ENCODE measurements at regions not wholly inside any gene's neighbourhood (a gene's known extent, or its start where the extent isn't known, plus 50 kb on each side); places are given as distances from the start of the nearest gene placed in this dataset.

DNA sequence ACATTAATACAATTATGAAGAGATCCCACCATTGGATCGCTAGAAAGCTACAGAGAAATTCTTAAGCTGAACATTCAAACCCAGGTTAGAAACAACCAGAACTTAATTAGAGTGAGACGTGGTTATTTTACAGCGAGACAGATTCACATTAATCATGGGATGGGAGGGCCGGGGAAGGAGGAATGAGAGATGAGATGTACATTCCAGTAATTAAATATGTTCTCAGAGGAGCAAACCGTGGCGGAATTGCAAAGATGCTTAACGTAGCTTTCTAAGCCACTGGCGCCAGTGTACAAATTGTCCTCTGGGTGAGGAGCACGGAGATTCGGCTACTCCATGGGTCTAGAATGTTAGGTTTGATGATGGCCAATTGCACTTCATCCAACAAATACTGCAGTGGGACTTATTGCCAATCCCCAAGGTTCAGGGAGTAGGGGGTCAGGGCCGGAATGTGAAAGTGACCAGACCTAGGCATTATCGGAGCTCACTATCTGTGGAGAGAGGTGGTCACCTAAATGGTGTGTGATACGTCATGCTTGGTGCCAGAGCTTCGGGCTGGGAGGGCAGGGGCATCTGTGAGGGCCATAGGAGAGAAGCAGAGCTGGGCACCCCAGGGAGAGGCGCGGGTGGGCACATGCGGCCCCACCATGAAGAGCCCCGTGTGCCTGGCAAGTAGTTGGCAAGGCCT lies 114.7 kb downstream of the EDN3 start:
- Histone ChIP-seq H3K27me3 (ENCODE audit: insufficient read depth, low read length) (no peaks in the 10 kb centered on the region), H3K36me3 (ENCODE audit: insufficient read depth, low read length) (no peaks in the 10 kb centered on the region), H3K9me3 (ENCODE audit: insufficient read depth, low read depth, low read length) (no peaks in the 10 kb centered on the region), H3K9ac (ENCODE audit: low read depth, low read length) (no peak overlapping the region), H3K4me3 (ENCODE audit: low read length) (no peak overlapping the region), H3K27ac (ENCODE audit: low read depth, low read length) (no peak overlapping the region), H3K4me1 (ENCODE audit: insufficient read depth, low read length) (peaks cover 10% of the 10 kb centered on the region; the same call in 1 of the 2 replicates)
- 97% methylated on average over 18 of the region's 18 CpGs for WGBS

DNA sequence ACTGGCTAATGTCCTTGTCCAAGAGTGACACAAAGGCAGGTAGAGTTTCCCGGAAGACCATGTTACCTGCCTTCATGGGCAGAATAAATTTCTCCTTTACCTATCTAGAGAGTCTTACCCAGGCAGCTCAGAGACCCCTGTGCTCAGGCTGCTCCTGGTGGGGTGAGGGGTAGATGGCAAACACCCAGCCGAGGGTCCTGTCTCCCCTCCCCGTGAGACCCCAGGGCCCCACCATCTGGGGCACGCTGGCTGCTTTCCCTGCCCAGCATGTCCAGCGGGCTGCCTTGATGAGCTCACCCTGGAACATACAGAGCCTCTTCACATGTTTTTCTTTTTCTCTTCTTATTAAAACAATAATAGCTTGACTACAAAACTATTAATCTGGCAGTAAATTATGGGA lies 116.5 kb downstream of the EDN3 start:
- Histone ChIP-seq H3K27me3 (ENCODE audit: insufficient read depth, low read length) (no peaks in the 10 kb centered on the region), H3K9me3 (ENCODE audit: insufficient read depth, low read depth, low read length) (no peaks in the 10 kb centered on the region), H3K4me1 (ENCODE audit: insufficient read depth, low read length) (peaks cover 10% of the 10 kb centered on the region; the same call in 1 of the 2 replicates), H3K27ac (ENCODE audit: low read depth, low read length) (no peak overlapping the region), H3K36me3 (ENCODE audit: insufficient read depth, low read length) (no peaks in the 10 kb centered on the region), H3K4me3 (ENCODE audit: low read length) (no peak overlapping the region), H3K9ac (ENCODE audit: low read depth, low read length) (no peak overlapping the region)
- 92% methylated on average over 5 of the region's 5 CpGs for WGBS

DNA sequence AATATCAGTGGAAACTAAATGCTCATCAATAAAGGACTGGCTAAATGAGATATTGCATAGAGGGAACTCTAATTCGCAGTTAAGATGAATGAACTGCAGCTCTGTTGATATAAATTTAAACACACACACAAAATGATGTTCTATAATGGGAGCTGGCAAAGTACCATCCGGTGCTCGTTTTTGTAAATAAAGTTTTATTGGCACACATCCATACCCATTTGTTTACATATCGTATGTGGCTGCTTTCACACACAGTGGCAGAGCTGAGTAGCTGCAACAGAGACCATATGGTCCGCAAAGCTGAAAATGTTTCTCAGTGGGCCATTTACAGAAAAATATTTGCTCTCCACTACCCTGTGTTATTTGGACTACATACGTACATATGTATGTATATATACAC lies 120.7 kb downstream of the EDN3 start:
- Histone ChIP-seq H3K9me3 (ENCODE audit: insufficient read depth, low read depth, low read length) (no peaks in the 10 kb centered on the region), H3K27me3 (ENCODE audit: insufficient read depth, low read length) (no peaks in the 10 kb centered on the region), H3K27ac (ENCODE audit: low read depth, low read length) (no peak overlapping the region), H3K9ac (ENCODE audit: low read depth, low read length) (no peak overlapping the region), H3K4me3 (ENCODE audit: low read length) (no peak overlapping the region), H3K4me1 (ENCODE audit: insufficient read depth, low read length) (no peaks in the 10 kb centered on the region), H3K36me3 (ENCODE audit: insufficient read depth, low read length) (no peaks in the 10 kb centered on the region)
- 94% methylated on average over 4 of the region's 6 CpGs for WGBS

DNA sequence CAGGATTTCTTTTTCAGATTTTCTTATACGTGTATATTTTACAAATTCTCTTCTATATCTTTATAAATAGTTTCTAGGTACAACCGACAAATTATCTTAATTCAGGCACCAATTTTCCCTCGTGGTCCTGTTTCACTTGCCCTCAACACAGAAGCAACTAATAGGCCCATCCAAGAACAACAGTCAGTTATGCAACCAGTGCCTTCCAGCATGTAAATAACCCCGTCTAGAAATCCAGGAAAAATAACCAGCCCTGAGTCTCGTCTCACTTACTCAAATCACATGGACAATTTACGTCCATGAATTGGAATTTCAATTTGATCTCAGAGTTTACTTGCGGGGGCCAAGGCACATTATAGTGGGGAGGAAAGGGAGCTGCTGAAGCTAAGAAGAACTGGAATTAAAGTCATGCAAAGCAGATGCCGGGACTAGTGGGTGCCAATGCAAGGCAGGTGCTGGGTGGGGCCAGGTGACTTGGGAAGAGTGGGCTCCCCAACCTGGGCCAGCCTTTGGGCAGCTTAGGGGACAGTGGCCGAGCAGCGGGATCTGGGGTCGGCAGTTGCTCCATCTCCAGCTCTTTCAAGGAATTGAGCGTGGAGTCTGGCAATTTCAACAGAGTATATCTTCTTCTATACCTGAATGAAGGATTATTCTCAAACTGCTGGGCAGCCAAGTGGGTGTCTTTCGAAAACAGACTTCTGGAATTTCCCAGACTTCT lies 121.7 kb downstream of the EDN3 start:
- Histone ChIP-seq H3K9ac (ENCODE audit: low read depth, low read length) (no peak overlapping the region), H3K9me3 (ENCODE audit: insufficient read depth, low read depth, low read length) (no peaks in the 10 kb centered on the region), H3K4me1 (ENCODE audit: insufficient read depth, low read length) (no peaks in the 10 kb centered on the region), H3K27ac (ENCODE audit: low read depth, low read length) (no peak overlapping the region), H3K36me3 (ENCODE audit: insufficient read depth, low read length) (no peaks in the 10 kb centered on the region), H3K4me3 (ENCODE audit: low read length) (no peak overlapping the region), H3K27me3 (ENCODE audit: insufficient read depth, low read length) (no peaks in the 10 kb centered on the region)
- WGBS, result 93% methylated on average over 12 of the region's 13 CpGs

DNA sequence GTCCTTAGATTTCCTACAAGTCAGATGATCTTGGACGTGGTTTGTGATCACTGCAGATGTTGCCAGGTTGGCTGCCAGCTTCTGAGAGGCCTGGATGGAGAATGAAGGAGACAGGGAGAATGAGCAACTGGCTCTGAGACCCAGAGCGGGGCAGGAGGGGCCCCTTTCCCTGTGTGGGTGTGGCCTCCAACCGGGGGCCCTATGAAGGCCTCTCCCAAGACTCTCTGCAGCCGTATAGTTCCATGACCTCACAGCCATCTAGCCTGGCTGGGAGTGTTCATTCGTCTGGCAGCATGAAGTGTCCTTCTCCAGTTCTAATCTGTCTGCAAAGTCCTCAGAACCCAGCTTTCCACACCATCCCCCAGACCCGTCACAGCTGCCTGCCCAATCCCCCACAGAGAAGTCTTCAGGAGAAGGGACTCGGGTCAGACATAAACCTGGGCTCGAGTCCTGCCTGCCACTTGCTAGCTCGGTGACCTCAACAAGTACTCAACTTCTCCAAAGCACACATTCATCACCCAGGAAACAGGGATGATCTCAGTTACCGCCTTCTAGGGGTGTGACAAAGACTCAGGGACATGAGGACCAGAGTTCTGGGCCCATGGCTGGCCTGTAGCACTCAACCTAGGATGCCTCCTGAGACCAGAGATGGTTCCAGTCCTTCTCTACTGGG lies 122.6 kb downstream of the EDN3 start:
- H3K36me3 ChIP-seq (ENCODE audit: insufficient read depth, low read length), result no peaks in the 10 kb centered on the region
- no peaks in the 10 kb centered on the region for H3K9me3 ChIP-seq (ENCODE audit: insufficient read depth, low read depth, low read length)
- H3K9ac ChIP-seq (ENCODE audit: low read depth, low read length), result no peak overlapping the region
- H3K4me1 ChIP-seq (ENCODE audit: insufficient read depth, low read length), result no peaks in the 10 kb centered on the region
- no peaks in the 10 kb centered on the region for H3K27me3 ChIP-seq (ENCODE audit: insufficient read depth, low read length)
- WGBS, result 90% methylated on average over 10 of the region's 10 CpGs
- no peak overlapping the region for H3K27ac ChIP-seq (ENCODE audit: low read depth, low read length)
- no peak overlapping the region for H3K4me3 ChIP-seq (ENCODE audit: low read length)

DNA sequence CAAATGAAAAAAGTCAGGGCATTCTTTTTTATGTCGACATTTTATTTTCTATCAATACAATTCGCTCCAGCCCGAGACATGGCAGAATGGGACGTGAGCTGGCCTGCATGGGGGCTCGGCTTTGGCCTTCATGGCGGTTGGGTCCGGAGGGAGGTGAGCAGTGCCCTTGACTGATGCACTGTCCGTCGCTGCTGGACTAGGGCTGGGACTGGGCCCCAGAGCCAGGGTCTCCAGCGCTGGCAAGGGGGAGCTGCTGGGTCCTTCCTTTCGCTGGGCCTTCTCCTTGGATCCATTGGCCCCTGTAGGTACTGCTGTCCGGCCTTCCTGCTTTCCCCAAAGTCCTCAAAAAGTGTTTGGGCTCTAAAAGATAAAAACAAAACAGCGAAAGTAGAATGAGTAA lies 124.6 kb downstream of the EDN3 start:
- no peaks in the 10 kb centered on the region for H3K4me1 ChIP-seq (ENCODE audit: insufficient read depth, low read length)
- no peaks in the 10 kb centered on the region for H3K27me3 ChIP-seq (ENCODE audit: insufficient read depth, low read length)
- no peak overlapping the region for H3K4me3 ChIP-seq (ENCODE audit: low read length)
- WGBS, result 93% methylated on average over 13 of the region's 13 CpGs
- H3K27ac ChIP-seq (ENCODE audit: low read depth, low read length), result no peak overlapping the region
- H3K9me3 ChIP-seq (ENCODE audit: insufficient read depth, low read depth, low read length), result no peaks in the 10 kb centered on the region
- no peak overlapping the region for H3K9ac ChIP-seq (ENCODE audit: low read depth, low read length)
- no peaks in the 10 kb centered on the region for H3K36me3 ChIP-seq (ENCODE audit: insufficient read depth, low read length)

DNA sequence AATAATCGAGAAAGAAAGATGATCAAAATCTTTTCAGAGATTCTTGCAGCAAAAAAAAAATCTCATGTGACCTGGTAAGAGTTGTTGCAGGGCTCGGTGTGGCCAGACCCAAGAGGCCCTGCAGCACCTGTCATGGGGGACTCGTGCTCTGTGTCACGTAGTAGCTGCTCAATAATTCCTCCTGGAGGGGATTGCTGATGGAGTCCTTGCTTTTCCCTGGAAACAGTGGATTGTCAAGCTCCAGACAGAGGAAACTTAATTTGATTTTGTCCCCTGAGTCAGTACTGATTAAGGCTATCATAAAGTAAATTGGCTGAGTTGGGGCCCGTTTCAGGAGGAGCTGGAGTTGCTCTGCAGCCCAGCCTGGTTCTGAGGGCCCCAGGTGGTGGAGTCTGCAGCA lies 125.2 kb downstream of the EDN3 start:
- Histone ChIP-seq H3K27me3 (ENCODE audit: insufficient read depth, low read length) (no peaks in the 10 kb centered on the region), H3K27ac (ENCODE audit: low read depth, low read length) (no peak overlapping the region), H3K4me1 (ENCODE audit: insufficient read depth, low read length) (no peaks in the 10 kb centered on the region), H3K9me3 (ENCODE audit: insufficient read depth, low read depth, low read length) (no peaks in the 10 kb centered on the region), H3K9ac (ENCODE audit: low read depth, low read length) (no peak overlapping the region), H3K36me3 (ENCODE audit: insufficient read depth, low read length) (no peaks in the 10 kb centered on the region), H3K4me3 (ENCODE audit: low read length) (no peak overlapping the region)
- 89% methylated on average over 5 of the region's 5 CpGs for WGBS

DNA sequence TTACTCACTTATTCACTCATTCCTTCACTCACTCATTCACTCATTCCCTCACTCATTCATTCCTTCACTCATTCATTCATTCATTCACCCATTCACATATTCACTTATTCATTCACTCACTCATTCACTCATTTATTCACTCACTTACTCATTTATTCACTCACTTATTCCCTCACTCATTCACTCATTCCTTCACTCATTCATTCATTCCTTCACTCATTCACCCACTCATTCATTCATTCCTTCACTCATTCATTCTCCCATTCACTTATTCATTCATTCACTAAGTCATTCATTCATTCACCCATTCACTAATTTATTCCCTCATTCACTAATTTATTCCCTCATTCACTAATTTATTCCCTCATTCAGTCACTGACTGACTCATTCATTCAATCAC lies 127.6 kb downstream of the EDN3 start:
- Histone ChIP-seq H3K27me3 (ENCODE audit: insufficient read depth, low read length) (no peaks in the 10 kb centered on the region), H3K36me3 (ENCODE audit: insufficient read depth, low read length) (no peaks in the 10 kb centered on the region), H3K9ac (ENCODE audit: low read depth, low read length) (no peak overlapping the region), H3K27ac (ENCODE audit: low read depth, low read length) (no peak overlapping the region), H3K9me3 (ENCODE audit: insufficient read depth, low read depth, low read length) (no peaks in the 10 kb centered on the region), H3K4me3 (ENCODE audit: low read length) (no peak overlapping the region), H3K4me1 (ENCODE audit: insufficient read depth, low read length) (no peaks in the 10 kb centered on the region)

DNA sequence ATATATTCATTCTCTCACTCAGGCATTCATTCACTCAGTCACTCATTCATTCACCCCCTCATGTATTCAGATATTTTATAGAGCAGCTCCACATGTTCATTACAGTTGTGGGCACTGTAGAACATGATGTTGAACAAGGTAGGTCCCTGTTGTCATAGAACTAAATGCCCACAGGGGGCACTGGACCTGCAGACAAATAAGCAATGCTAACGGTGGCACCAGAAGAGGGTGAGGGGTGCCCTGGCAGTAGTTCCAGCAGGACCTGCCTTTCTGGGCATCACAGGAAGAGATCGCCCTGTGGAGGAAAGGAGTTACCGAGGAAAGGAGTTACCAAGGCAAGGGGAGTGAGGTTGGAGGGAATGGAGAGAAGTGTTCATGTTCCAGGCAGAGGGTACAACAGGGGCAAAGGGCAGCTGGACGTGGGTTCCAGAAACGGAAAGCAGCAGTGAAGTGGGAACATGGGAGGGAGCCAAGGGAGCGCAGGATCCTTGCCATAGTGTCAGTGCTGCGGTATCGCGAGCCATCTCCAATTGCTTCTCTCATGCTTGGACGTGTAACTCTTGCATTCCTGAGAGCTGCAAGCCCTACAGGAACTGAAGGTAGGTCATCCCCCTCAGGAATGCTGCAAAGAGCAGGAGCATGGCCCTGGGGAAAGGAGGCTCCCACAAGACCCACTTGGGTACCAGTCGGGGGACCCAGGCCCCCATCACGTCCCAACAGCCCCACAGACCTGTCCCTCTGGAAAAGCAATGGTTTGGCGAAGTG lies 128.2 kb downstream of the EDN3 start:
- 87% methylated on average over 13 of the region's 13 CpGs for WGBS
- Histone ChIP-seq H3K36me3 (ENCODE audit: insufficient read depth, low read length) (no peaks in the 10 kb centered on the region), H3K27ac (ENCODE audit: low read depth, low read length) (no peak overlapping the region), H3K4me3 (ENCODE audit: low read length) (no peak overlapping the region), H3K9me3 (ENCODE audit: insufficient read depth, low read depth, low read length) (no peaks in the 10 kb centered on the region), H3K27me3 (ENCODE audit: insufficient read depth, low read length) (no peaks in the 10 kb centered on the region), H3K4me1 (ENCODE audit: insufficient read depth, low read length) (no peaks in the 10 kb centered on the region), H3K9ac (ENCODE audit: low read depth, low read length) (no peak overlapping the region)

DNA sequence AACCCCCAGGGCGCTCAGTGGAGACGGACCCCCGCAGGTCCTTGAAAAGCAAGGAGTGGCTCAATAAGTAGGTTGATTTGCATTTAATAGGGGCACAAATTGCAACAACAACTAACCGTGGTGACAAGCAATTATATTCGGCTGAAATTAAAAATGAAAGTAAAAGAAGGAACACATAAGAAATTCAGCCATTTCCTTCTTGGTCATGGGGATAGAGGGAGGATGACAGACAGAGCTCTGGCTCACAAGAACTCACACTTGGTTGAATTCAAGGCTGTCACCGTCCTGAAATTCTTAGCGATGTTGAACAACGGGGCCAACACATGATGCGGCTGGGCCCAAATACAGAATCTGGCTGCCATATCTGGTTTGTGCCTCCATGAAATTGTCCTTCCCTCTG lies 129.0 kb downstream of the EDN3 start:
- H3K36me3 ChIP-seq (ENCODE audit: insufficient read depth, low read length), result no peaks in the 10 kb centered on the region
- WGBS, result 80% methylated on average over 9 of the region's 9 CpGs
- H3K9me3 ChIP-seq (ENCODE audit: insufficient read depth, low read depth, low read length), result no peaks in the 10 kb centered on the region
- no peak overlapping the region for H3K27ac ChIP-seq (ENCODE audit: low read depth, low read length)
- no peak overlapping the region for H3K4me3 ChIP-seq (ENCODE audit: low read length)
- H3K27me3 ChIP-seq (ENCODE audit: insufficient read depth, low read length), result no peaks in the 10 kb centered on the region
- no peak overlapping the region for H3K9ac ChIP-seq (ENCODE audit: low read depth, low read length)
- no peaks in the 10 kb centered on the region for H3K4me1 ChIP-seq (ENCODE audit: insufficient read depth, low read length)

DNA sequence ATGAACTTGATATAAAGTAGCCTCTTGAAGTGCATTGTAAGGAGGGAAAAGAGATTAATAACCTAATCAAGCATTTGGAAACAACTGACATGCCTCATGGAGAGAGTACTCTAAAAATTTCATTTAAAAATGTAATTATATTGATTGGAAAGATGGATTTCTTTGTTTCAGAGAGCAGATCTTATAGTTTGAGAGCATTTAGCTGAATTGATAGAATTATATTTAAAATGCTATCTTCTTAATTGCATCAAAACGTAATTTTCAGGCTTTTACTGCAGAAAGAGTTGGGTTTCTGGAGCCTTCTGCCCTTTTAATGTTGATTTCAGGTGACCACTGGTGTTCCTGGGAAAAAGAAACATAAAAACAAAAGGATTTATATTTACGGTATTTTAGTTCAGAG lies 130.6 kb downstream of the EDN3 start:
- H3K36me3 ChIP-seq (ENCODE audit: insufficient read depth, low read length), result no peaks in the 10 kb centered on the region
- H3K9me3 ChIP-seq (ENCODE audit: insufficient read depth, low read depth, low read length), result no peaks in the 10 kb centered on the region
- WGBS, result 48% methylated on average over 2 of the region's 2 CpGs
- H3K9ac ChIP-seq (ENCODE audit: low read depth, low read length), result no peak overlapping the region
- H3K4me1 ChIP-seq (ENCODE audit: insufficient read depth, low read length), result peaks cover 3% of the 10 kb centered on the region; the same call in 1 of the 2 replicates
- no peaks in the 10 kb centered on the region for H3K27me3 ChIP-seq (ENCODE audit: insufficient read depth, low read length)
- no peak overlapping the region for H3K4me3 ChIP-seq (ENCODE audit: low read length)
- H3K27ac ChIP-seq (ENCODE audit: low read depth, low read length), result no peak overlapping the region
